PC-3 (cell line): ENCODE measurements at regions not wholly inside any gene's neighbourhood (a gene's known extent, or its start where the extent isn't known, plus 50 kb on each side); places are given as distances from the start of the nearest gene placed in this dataset.

Experiments used
- ATAC-seq: fragments of 200-7000 bp; cut with Tn5 transposase; 2 replicates; pipeline ENCODE4 v1.9.1; 2020; ENCODE audit warnings: mild to moderate bottlenecking, moderate library complexity
- BruUV-seq: library from RNA; stranded (reverse); fragments of 400-500 nt; replicated peaks from 2 replicates; lab custom pipeline; 2021; lab: Mats Ljungman, UMichigan
- CTCF ChIA-PET: fragments of 300-600 bp; sonication (Branson Sonifier 250); formaldehyde crosslinking; loops from one replicate; lab custom pipeline; 2022; ENCODE audit warnings: antibody characterized with exemption; lab: Charles Lee
- POLR2A ChIA-PET: fragments of 300-600 bp; sonication (Branson Sonifier 250); formaldehyde crosslinking; loops from one replicate; lab custom pipeline; 2022; ENCODE audit warnings: antibody characterized with exemption; ENCODE audit not compliant: unreplicated experiment; lab: Charles Lee
- DNase-seq: peaks from one replicate; pipeline ENCODE4 v3.0.0-alpha.2; 2015
- H2AFZ ChIP-seq: fragments of 300-600 bp; sonication (generic); 2 replicates; pipeline ENCODE4 v1.6.0; 2016; ENCODE audit warnings: antibody characterized with exemption, low read length
- H3F3A ChIP-seq: fragments of 300-600 bp; sonication (generic); one replicate; pipeline ENCODE4 v1.6.0; 2017; ENCODE audit warnings: antibody characterized with exemption, low read length, control low read depth, mild to moderate bottlenecking; ENCODE audit not compliant: unreplicated experiment
- H3K27ac ChIP-seq: fragments of 300-600 bp; sonication (generic); 2 replicates; pipeline ENCODE4 v1.5.1; 2016; ENCODE audit warnings: mild to moderate bottlenecking, low read length
- H3K27me3 ChIP-seq: fragments of 300-600 bp; sonication (generic); 2 replicates; pipeline ENCODE4 v1.6.1; 2016; ENCODE audit warnings: low read length, mixed read lengths
- H3K36me3 ChIP-seq: fragments of 300-600 bp; sonication (generic); 2 replicates; pipeline ENCODE4 v1.6.1; 2016; ENCODE audit warnings: low read depth, mixed run types, low read length, mixed read lengths
- H3K4me1 ChIP-seq: fragments of 300-600 bp; sonication (generic); 2 replicates; pipeline ENCODE4 v1.5.1; 2016; ENCODE audit warnings: low read length; ENCODE audit not compliant: insufficient read depth
- H3K4me2 ChIP-seq: fragments of 300-600 bp; sonication (generic); 2 replicates; pipeline ENCODE4 v1.6.0; 2016; ENCODE audit warnings: low read length
- H3K4me3 ChIP-seq: fragments of 300-600 bp; sonication (generic); 2 replicates; pipeline ENCODE4 v1.5.1; 2016; ENCODE audit warnings: mild to moderate bottlenecking, low read length, mixed read lengths
- H3K79me2 ChIP-seq: fragments of 300-600 bp; sonication (generic); 2 replicates; pipeline ENCODE4 v1.6.1; 2017; ENCODE audit warnings: low read length, mixed read lengths
- H3K9ac ChIP-seq: fragments of 300-600 bp; sonication (generic); 2 replicates; pipeline ENCODE4 v1.6.0; 2016; ENCODE audit warnings: mild to moderate bottlenecking, low read length
- H3K9me2 ChIP-seq: fragments of 300-600 bp; sonication (generic); replicated peaks from 2 replicates; pipeline ENCODE4 v1.6.1; 2016; ENCODE audit warnings: mixed run types, low read length, mixed read lengths
- H3K9me3 ChIP-seq: fragments of 300-600 bp; sonication (generic); 2 replicates; pipeline ENCODE4 v1.6.1; 2016; ENCODE audit warnings: low read length, mixed read lengths
- H4K20me1 ChIP-seq: fragments of 300-600 bp; sonication (generic); 2 replicates; pipeline ENCODE4 v1.6.1; 2016; ENCODE audit warnings: low read length, mixed read lengths
- CTCF ChIP-seq: fragments of 300-600 bp; sonication (generic); conservative IDR thresholded peaks from 2 replicates; pipeline ENCODE4 v1.5.1; 2017; ENCODE audit warnings: antibody characterized with exemption, low read depth, mild to moderate bottlenecking, low read length
- EZH2 ChIP-seq: fragments of 300-600 bp; sonication (generic); IDR thresholded peaks from one replicate; pipeline ENCODE4 v1.6.1; 2017; ENCODE audit warnings: antibody characterized with exemption, mild to moderate bottlenecking, low read length; ENCODE audit not compliant: unreplicated experiment
- EZH2phosphoT487 ChIP-seq: fragments of 300-600 bp; sonication (generic); IDR thresholded peaks from 2 replicates; pipeline ENCODE4 v1.6.1; 2018; ENCODE audit warnings: mild to moderate bottlenecking, antibody characterized with exemption, low read length, borderline replicate concordance
- intact Hi-C: fragments of 100-400 bp; cut with micrococcal nuclease; formaldehyde crosslinking; loops from 2 replicates; pipeline ENCODE4 v1.9.0; 2023

- BruUV-seq, result no TSS peak
- Histone ChIP-seq H3K4me2 (no peak overlapping the region), H3K9me2 (no peaks in the 10 kb centered on the region), H3K36me3 (no peaks in the 10 kb centered on the region), H3K9ac (no peak overlapping the region), H3K4me3 (no peak overlapping the region), H3K27ac (no peak overlapping the region), H2AFZ (no peak overlapping the region), H3K4me1 (no peaks in the 10 kb centered on the region), H3K27me3 (peaks cover 9% of the 10 kb centered on the region), H3K9me3 (no peaks in the 10 kb centered on the region), H4K20me1 (no peaks in the 10 kb centered on the region), H3K79me2 (no peaks in the 10 kb centered on the region), H3F3A (no peaks in the 10 kb centered on the region)
- intact Hi-C loops, result loop anchor here (10.0 kb wide), 1 partner anchor 141 kb away; the partner anchor contains the start of gene C21orf91
- CTCF ChIA-PET, result no interaction called here
- DNase-seq (peak; percentile 32), ATAC-seq (no peak)
- POLR2A ChIA-PET, result no interaction called here
- TF ChIP-seq EZH2phosphoT487 (no peak), CTCF (no peak), EZH2 (no peak)
Observed at GRCh38 chr21:17673261-17674020, 60.7 kb upstream of the BTG3 start.

GRCh38 chr21:17671733-17672132 is 59.0 kb upstream of the BTG3 start:
- no peaks in the 10 kb centered on the region for H3F3A ChIP-seq
- H3K79me2 ChIP-seq, result no peaks in the 10 kb centered on the region
- no peak for DNase-seq
- H4K20me1 ChIP-seq, result no peaks in the 10 kb centered on the region
- BruUV-seq, result no TSS peak
- no peak for TF ChIP-seq EZH2phosphoT487
- no peak for TF ChIP-seq EZH2
- TF ChIP-seq CTCF, result no peak
- ChIA-PET CTCF (no interaction called here), POLR2A (no interaction called here)
- no peak overlapping the region for H3K27ac ChIP-seq
- H3K4me3 ChIP-seq, result no peak overlapping the region
- no peak overlapping the region for H3K9ac ChIP-seq
- no peaks in the 10 kb centered on the region for H3K9me3 ChIP-seq
- H3K4me1 ChIP-seq, result no peaks in the 10 kb centered on the region
- H3K4me2 ChIP-seq, result no peak overlapping the region
- no peak overlapping the region for H2AFZ ChIP-seq
- H3K27me3 ChIP-seq, result peaks cover 9% of the 10 kb centered on the region
- H3K9me2 ChIP-seq, result no peaks in the 10 kb centered on the region
- no peaks in the 10 kb centered on the region for H3K36me3 ChIP-seq
- intact Hi-C loops, result loop anchor here (10.0 kb wide), 1 partner anchor 143 kb away; the partner anchor contains the start of gene C21orf91
- ATAC-seq, result no peak

GRCh38 chr21:17668479-17669140 is 55.9 kb upstream of the BTG3 start:
- no peak overlapping the region for H3K4me2 ChIP-seq
- H3K36me3 ChIP-seq, result no peaks in the 10 kb centered on the region
- H4K20me1 ChIP-seq, result no peaks in the 10 kb centered on the region
- no peak overlapping the region for H3K4me3 ChIP-seq
- H3K4me1 ChIP-seq, result no peaks in the 10 kb centered on the region
- no peaks in the 10 kb centered on the region for H3K79me2 ChIP-seq
- DNase-seq (no peak), ATAC-seq (no peak)
- no peak overlapping the region for H3K27ac ChIP-seq
- no peaks in the 10 kb centered on the region for H3K9me2 ChIP-seq
- peaks cover 5% of the 10 kb centered on the region; the same call in 1 of the 2 replicates for H3K27me3 ChIP-seq
- no peak for TF ChIP-seq EZH2phosphoT487
- no peak for TF ChIP-seq EZH2
- TF ChIP-seq CTCF, result no peak
- no TSS peak for BruUV-seq
- intact Hi-C loops, result no loop called here
- H2AFZ ChIP-seq, result no peak overlapping the region
- no peaks in the 10 kb centered on the region for H3F3A ChIP-seq
- ChIA-PET CTCF (no interaction called here), POLR2A (no interaction called here)
- no peak overlapping the region for H3K9ac ChIP-seq
- no peaks in the 10 kb centered on the region for H3K9me3 ChIP-seq
